Cardiac muscle cell (in vitro differentiated cells and primary cell): ENCODE measurements at regions not wholly inside any gene's neighbourhood (a gene's known extent, or its start where the extent isn't known, plus 50 kb on each side); places are given as distances from the start of the nearest gene placed in this dataset.

Experiments
- DNase-seq, 2 donors: peaks; one replicate each; pipeline versions ENCODE4 v3.0.0 to v3.0.0-alpha.2; 2010 to 2017; ENCODE audit warnings: low read depth in 1 of 2, low spot score in 1 of 2
- H3K27ac ChIP-seq: fragments of 200-600 bp; sonication (generic); 2 replicates; pipeline ENCODE4 v1.5.1; 2016
- H3K27me3 ChIP-seq: fragments of 200-600 bp; sonication (generic); 2 replicates; pipeline ENCODE4 v1.6.0; 2016; ENCODE audit warnings: control low read depth
- H3K36me3 ChIP-seq: fragments of 200-600 bp; sonication (generic); 2 replicates; pipeline ENCODE4 v1.5.1; 2016; ENCODE audit warnings: control low read depth
- H3K4me1 ChIP-seq: fragments of 200-600 bp; sonication (generic); 2 replicates; pipeline ENCODE4 v1.8.1; 2017; ENCODE audit warnings: low read depth, mild to moderate bottlenecking, mixed run types
- H3K4me3 ChIP-seq: fragments of 200-600 bp; sonication (generic); 2 replicates; pipeline ENCODE4 v1.5.1; 2016; ENCODE audit warnings: mild to moderate bottlenecking
- H3K9me3 ChIP-seq: fragments of 200-600 bp; sonication (generic); 2 replicates; pipeline ENCODE4 v1.5.1; 2017; ENCODE audit warnings: low read depth, mild to moderate bottlenecking, control low read depth
- TF ChIP-seq, protein P1 (sequence below): IDR thresholded peaks from 2 replicates; pipeline ENCODE4 v1.5.1; 2012; ENCODE audit warnings: low read depth, mild to moderate bottlenecking, low read length

DNA sequence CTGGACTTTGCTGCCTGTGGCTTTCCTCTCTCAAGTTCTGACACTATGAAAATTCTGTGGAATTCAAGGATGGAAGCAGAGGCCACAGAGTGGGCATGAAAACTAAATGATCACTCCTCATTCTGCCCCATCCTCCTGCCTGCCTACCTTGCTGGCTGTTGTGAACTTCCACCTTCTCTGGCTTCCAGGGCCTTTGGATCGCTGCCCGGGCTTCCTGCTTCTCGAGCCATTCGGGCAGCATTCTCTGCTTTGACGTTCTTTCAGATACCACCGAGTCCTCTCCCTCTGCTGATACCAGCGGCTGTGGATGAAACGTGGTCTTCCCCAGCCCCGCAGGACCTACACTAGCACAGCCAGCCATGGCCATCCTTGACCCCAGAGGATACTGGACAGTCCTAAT lies 327.7 kb upstream of the SLC14A2 start:
- TF ChIP-seq, protein P1, sequence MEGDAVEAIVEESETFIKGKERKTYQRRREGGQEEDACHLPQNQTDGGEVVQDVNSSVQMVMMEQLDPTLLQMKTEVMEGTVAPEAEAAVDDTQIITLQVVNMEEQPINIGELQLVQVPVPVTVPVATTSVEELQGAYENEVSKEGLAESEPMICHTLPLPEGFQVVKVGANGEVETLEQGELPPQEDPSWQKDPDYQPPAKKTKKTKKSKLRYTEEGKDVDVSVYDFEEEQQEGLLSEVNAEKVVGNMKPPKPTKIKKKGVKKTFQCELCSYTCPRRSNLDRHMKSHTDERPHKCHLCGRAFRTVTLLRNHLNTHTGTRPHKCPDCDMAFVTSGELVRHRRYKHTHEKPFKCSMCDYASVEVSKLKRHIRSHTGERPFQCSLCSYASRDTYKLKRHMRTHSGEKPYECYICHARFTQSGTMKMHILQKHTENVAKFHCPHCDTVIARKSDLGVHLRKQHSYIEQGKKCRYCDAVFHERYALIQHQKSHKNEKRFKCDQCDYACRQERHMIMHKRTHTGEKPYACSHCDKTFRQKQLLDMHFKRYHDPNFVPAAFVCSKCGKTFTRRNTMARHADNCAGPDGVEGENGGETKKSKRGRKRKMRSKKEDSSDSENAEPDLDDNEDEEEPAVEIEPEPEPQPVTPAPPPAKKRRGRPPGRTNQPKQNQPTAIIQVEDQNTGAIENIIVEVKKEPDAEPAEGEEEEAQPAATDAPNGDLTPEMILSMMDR = no peak
- Histone ChIP-seq H3K4me1 (no peaks in the 10 kb centered on the region), H3K27me3 (no peaks in the 10 kb centered on the region), H3K4me3 (no peak overlapping the region), H3K36me3 (no peaks in the 10 kb centered on the region), H3K9me3 (no peaks in the 10 kb centered on the region), H3K27ac (no peak overlapping the region)
- no peak for DNase-seq

DNA sequence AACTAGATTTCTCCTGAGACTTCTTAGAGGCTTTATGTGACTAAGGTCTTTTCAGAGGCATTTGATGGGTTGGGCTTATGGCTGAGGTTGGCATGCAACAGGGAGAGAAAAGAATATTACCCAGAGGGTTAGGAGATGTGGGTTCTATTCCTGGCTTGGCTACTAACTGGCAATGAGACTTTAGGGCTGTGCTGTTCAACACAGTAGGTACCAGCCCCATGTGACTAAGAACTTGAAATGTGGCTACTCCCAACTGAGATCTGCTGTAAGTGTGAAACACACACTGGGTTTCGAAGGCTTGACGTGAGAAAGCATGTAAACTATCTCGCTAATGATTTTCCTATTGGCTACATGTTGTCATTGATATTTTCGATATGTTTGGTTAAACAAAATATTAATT lies 324.9 kb upstream of the SLC14A2 start:
- DNase-seq = no peak
- TF ChIP-seq, protein P1 = no peak
- Histone ChIP-seq H3K27me3 (no peaks in the 10 kb centered on the region), H3K4me1 (no peaks in the 10 kb centered on the region), H3K36me3 (no peaks in the 10 kb centered on the region), H3K27ac (no peak overlapping the region), H3K4me3 (no peak overlapping the region), H3K9me3 (no peaks in the 10 kb centered on the region)

DNA sequence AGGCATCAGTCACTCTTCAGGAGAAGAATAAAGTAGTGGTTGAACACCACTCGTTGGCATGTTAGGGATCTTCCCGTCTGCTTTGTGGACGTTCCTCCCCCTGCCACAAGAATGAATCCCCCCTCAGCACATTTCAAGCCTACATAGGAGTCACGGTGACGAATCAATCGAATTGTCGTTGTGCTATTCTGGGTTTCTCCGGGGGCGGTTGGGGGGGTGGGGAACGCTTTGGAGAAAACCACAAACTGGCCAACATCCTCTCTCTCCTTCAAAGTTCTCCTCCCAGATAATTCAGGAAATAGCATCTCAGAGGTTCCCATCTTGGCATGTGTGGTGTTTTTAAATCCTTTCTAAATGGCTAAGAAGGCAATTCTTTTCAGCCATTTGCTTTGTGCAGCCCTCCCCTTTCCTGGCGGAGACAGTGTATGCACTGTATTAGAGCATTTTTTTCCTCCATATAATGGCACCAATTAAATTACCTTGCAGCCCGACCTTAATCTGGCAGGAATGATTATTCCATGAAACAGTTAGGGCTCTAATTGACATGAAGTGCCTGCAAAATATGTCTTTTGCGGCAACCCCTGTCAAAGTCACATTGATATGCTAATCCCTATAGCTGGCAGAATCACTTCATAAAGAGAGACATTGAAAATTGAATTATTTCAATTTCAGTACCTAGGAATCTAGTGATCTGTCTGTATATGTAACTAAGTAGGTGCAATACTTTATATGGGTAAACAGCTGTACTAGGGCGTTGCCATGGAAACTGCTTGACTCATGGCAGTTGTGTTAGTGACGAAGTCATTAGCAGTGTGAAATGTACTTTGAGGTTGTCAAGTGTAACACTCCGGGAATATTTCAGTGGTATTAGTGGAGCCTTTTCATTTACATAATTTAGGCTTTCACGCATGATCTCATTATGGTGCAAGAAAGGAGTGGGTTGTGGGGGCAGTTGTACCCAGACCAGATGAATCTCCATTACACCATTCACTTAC lies 323.4 kb upstream of the SLC14A2 start:
- Histone ChIP-seq H3K9me3 (no peaks in the 10 kb centered on the region), H3K27ac (no peak overlapping the region), H3K36me3 (no peaks in the 10 kb centered on the region), H3K4me3 (no peak overlapping the region), H3K4me1 (no peaks in the 10 kb centered on the region), H3K27me3 (no peaks in the 10 kb centered on the region)
- DNase-seq = peak in 1 of 2 donors; percentile 18
- TF ChIP-seq, protein P1 = no peak

DNA sequence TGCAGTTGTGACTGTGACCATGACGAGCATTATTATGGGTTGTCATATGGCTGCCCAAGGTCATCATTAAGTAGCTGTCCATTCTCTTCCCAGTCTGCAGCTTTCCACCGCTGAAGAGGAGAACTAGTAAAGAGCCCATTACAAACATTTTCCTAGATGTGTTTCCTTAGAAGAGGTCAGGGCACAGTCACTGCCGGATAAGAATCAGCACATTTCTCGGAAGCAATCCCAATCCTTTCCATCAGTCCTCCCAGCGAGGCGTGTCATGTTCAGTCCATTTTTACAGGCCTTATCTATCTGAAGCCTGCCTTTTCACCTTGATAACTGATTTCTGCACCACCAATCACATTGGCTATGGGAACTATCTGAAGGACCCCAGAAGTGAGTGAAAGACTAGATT lies 319.9 kb upstream of the SLC14A2 start:
- Histone ChIP-seq H3K27ac (no peak overlapping the region), H3K4me1 (peaks cover 13% of the 10 kb centered on the region), H3K4me3 (no peak overlapping the region), H3K27me3 (no peaks in the 10 kb centered on the region), H3K36me3 (no peaks in the 10 kb centered on the region), H3K9me3 (no peaks in the 10 kb centered on the region)
- DNase-seq = no peak
- TF ChIP-seq, protein P1 = no peak

DNA sequence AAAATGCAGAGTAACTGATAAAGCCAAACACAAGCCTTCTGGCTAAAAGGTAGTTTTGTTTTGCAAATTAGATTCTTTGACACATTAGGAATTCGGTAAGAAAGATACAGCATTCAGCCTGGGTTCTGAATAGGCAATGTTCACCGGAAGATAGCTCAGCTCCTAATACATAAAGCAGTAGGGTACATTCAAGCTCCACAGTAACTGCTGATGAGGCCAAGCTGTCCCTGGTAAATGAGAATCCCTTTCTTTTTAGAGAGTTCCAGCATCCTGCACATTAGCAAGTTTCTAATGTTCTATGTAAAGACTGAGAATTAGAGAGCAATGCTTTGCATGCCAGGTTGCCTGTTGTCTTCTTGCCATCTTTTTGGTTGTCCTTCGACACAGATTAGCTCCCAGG lies 316.3 kb upstream of the SLC14A2 start:
- Histone ChIP-seq H3K4me1 (peaks cover 13% of the 10 kb centered on the region), H3K27ac (no peak overlapping the region), H3K27me3 (no peaks in the 10 kb centered on the region), H3K36me3 (no peaks in the 10 kb centered on the region), H3K4me3 (no peak overlapping the region), H3K9me3 (no peaks in the 10 kb centered on the region)
- TF ChIP-seq, protein P1 = no peak
- DNase-seq = no peak
